ENCODE measurements at regions not wholly inside any gene's neighbourhood (a gene's known extent, or its start where the extent isn't known, plus 50 kb on each side); places are given as distances from the start of the nearest gene placed in this dataset.

DNA sequence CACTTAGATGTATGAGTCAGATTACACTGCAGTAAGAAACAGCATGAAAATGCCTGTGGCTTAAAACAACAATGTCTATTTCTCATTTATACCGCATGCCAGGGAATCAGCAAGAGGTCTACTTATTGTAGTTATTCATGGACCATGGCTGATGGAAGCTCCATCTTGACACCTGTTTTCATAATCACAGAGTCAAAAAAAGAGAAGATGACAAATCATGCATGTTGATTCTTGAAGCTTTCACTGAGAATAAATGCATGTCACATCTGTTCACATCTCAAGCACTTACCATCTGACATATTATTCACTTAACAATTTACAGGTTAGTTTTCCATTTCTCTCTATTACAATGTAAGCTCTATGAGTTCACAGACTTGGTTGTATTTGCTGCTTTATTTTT lies 194.2 kb upstream of the SLITRK2 start:
- no peak overlapping the region for H3K4me3 ChIP-seq
- no peaks in the 10 kb centered on the region for H3K9me3 ChIP-seq
- H3K27me3 ChIP-seq = no peaks in the 10 kb centered on the region
- no peaks in the 10 kb centered on the region for H3K4me1 ChIP-seq
- no peaks in the 10 kb centered on the region for H3K36me3 ChIP-seq
- no peak overlapping the region for H3K27ac ChIP-seq
- DNase-seq (ENCODE audit: low spot score in 2 of 2) = no peak
- TF ChIP-seq POLR2A (IDR thresholded peaks at IDR 0.05) (no peak), EP300 (IDR thresholded peaks at IDR 0.05) (no peak)
- TF ChIP-seq, protein P1, sequence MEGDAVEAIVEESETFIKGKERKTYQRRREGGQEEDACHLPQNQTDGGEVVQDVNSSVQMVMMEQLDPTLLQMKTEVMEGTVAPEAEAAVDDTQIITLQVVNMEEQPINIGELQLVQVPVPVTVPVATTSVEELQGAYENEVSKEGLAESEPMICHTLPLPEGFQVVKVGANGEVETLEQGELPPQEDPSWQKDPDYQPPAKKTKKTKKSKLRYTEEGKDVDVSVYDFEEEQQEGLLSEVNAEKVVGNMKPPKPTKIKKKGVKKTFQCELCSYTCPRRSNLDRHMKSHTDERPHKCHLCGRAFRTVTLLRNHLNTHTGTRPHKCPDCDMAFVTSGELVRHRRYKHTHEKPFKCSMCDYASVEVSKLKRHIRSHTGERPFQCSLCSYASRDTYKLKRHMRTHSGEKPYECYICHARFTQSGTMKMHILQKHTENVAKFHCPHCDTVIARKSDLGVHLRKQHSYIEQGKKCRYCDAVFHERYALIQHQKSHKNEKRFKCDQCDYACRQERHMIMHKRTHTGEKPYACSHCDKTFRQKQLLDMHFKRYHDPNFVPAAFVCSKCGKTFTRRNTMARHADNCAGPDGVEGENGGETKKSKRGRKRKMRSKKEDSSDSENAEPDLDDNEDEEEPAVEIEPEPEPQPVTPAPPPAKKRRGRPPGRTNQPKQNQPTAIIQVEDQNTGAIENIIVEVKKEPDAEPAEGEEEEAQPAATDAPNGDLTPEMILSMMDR (IDR thresholded peaks at IDR 0.05) = no peak
- WGBS, 2 donors = 78 to 81% methylated on average over 1 of the region's 1 CpG

DNA sequence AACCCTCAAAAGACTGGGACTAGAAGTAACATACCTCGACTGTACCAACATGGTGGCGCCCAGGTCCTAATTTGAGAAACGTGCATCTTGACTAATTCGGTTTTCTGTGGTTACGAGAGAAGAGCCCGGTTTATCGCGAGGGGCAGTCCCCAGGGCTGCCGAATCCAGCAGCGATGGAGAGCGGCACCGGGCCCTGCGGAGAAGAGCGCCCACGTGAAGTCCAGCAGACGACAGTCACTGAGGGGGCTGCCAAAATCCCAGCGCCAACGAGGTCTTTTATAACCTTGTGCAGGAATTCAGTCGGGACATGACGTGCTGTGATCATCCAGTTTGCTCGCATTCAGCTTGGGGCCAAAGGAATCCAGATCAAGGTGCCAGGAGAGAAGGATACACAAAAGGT lies 187.5 kb upstream of the SLITRK2 start:
- no peaks in the 10 kb centered on the region for H3K9me3 ChIP-seq
- WGBS, 2 donors = 88 to 96% methylated on average over 14 to 21 of the region's 21 CpGs
- no peak overlapping the region for H3K27ac ChIP-seq
- no peaks in the 10 kb centered on the region for H3K4me1 ChIP-seq
- TF ChIP-seq POLR2A (IDR thresholded peaks at IDR 0.05) (no peak), EP300 (IDR thresholded peaks at IDR 0.05) (no peak)
- TF ChIP-seq, protein P1 (IDR thresholded peaks at IDR 0.05) = no peak
- no peaks in the 10 kb centered on the region for H3K36me3 ChIP-seq
- H3K4me3 ChIP-seq = no peak overlapping the region
- DNase-seq (ENCODE audit: low spot score in 2 of 2) = no peak
- no peaks in the 10 kb centered on the region for H3K27me3 ChIP-seq

DNA sequence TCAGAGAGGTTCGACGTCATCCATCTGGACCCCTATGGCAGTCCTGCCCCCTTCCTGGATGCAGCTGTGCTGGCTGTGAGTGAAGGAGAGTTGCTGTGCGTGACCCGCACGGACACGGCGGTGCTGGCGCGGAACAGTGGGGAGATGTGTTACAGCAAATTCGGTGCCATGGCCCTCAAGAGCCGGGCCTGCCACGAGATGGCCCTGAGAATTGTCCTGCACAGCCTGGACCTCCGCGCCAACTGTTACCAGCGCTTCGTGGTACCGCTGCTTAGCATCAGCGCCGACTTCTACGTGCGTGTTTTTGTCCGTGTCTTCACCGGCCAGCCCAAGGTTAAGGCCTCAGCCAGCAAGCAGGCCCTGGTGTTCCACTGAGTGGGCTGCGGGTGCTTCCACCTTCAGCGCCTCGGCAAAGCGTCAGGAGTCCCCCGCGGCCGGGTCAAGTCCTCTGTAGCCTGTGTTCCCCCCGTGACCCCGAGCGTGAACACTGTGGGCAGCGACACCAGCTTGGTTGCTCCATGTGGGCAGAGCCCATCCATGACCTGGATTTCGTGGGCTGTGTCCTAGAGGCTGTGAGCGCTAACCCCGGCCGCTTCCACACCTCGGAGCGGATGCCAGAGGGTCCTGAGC lies 186.7 kb upstream of the SLITRK2 start:
- Histone ChIP-seq H3K9me3 (no peaks in the 10 kb centered on the region), H3K4me1 (no peaks in the 10 kb centered on the region), H3K4me3 (no peak overlapping the region), H3K36me3 (no peaks in the 10 kb centered on the region), H3K27me3 (no peaks in the 10 kb centered on the region), H3K27ac (no peak overlapping the region)
- 90 to 95% methylated on average over 12 to 40 of the region's 40 CpGs for WGBS, 2 donors
- DNase-seq (ENCODE audit: low spot score in 2 of 2) = no peak
- TF ChIP-seq, protein P1 (IDR thresholded peaks at IDR 0.05) = no peak
- TF ChIP-seq EP300 (IDR thresholded peaks at IDR 0.05) = no peak
- no peak for TF ChIP-seq POLR2A (IDR thresholded peaks at IDR 0.05)

DNA sequence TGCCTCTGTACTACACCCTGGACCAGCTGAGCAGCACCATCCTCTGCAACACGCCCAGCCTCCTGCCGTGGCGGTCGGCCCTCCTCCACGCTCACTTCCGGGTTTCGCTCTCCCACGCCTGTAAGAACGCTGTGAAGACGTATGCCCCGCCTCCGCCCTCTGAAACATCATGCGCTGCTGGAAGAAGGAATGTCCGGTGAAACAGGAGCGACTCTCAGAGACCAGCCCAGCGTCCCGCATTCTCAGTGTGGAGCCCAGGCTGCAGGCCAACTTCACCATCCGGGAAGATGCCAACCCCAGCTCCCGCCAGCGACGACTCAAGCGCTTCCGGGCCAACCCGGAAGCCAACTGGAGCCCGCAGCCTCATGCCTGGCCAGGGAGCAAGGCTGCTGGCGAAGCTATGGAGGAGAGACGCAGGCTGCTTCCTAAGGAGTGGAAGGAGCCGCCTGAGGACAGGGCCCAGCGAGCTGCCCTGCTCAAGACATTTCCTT lies 186.1 kb upstream of the SLITRK2 start:
- Histone ChIP-seq H3K27me3 (no peaks in the 10 kb centered on the region), H3K27ac (no peak overlapping the region), H3K9me3 (no peaks in the 10 kb centered on the region), H3K36me3 (no peaks in the 10 kb centered on the region), H3K4me3 (no peak overlapping the region), H3K4me1 (no peaks in the 10 kb centered on the region)
- 97% methylated on average over 15 to 27 of the region's 29 CpGs for WGBS, 2 donors
- DNase-seq (ENCODE audit: low spot score in 2 of 2) = no peak
- TF ChIP-seq EP300 (IDR thresholded peaks at IDR 0.05) (no peak), POLR2A (IDR thresholded peaks at IDR 0.05) (no peak)
- TF ChIP-seq, protein P1 (IDR thresholded peaks at IDR 0.05) = no peak

DNA sequence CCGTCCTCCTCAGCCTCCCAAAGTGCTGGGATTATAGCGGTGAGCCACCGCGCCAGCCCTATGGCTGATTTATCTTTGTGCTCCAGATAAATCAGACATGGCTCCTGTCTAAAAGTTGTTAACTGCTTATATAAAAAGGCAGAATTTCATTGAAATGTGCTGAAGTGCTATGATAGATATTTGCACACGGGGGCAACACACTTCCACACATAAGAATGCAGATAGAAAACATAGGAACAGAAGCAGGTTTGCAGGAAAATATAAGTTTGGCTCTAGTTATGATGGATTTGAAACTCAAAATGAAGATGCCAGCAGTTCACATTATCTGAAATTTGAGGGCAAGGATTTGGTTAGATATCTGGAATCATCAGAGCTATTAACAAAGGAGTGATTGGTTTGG lies 163.1 kb upstream of the SLITRK2 start:
- Histone ChIP-seq H3K4me1 (no peaks in the 10 kb centered on the region), H3K36me3 (no peaks in the 10 kb centered on the region), H3K27me3 (no peaks in the 10 kb centered on the region), H3K27ac (no peak overlapping the region), H3K9me3 (no peaks in the 10 kb centered on the region), H3K4me3 (no peak overlapping the region)
- TF ChIP-seq, protein P1 (IDR thresholded peaks at IDR 0.05) = no peak
- TF ChIP-seq POLR2A (IDR thresholded peaks at IDR 0.05) (no peak), EP300 (IDR thresholded peaks at IDR 0.05) (no peak)
- WGBS, 2 donors = 75% methylated on average over 5 of the region's 5 CpGs
- DNase-seq (ENCODE audit: low spot score in 2 of 2) = no peak

Data from tibial nerve (tissue), 4 donors.